CD4-positive, alpha-beta T cell treated with Interleukin-6 for 4 hours (primary cell): ENCODE measurements at regions not wholly inside any gene's neighbourhood (a gene's known extent, or its start where the extent isn't known, plus 50 kb on each side); places are given as distances from the start of the nearest gene placed in this dataset.

ENCODE experiments used
- DNase-seq: peaks from one replicate; pipeline ENCODE4 v3.0.0-alpha.2; 2020; ENCODE audit warnings: mixed read lengths

DNA sequence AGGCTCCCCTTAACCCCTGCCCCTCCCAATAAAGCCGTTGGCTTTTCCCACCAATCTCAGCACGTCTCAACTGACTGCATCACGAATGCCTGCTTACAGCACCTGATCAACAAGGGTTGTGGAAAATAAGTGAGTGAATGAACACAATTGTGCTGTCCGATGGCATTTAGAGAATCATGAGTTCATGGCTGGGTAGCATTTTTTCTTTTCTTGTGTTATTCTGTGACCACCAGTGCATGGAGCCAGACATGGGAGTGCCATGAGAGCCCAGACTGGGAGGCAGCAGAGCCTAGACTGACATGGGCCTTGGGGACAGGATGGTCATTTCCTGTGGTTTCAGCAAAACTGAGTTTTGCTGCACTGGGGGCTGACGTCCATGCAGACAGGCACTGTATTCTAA lies 254.1 kb upstream of the IGFBP3 start:
- no peak for DNase-seq

DNA sequence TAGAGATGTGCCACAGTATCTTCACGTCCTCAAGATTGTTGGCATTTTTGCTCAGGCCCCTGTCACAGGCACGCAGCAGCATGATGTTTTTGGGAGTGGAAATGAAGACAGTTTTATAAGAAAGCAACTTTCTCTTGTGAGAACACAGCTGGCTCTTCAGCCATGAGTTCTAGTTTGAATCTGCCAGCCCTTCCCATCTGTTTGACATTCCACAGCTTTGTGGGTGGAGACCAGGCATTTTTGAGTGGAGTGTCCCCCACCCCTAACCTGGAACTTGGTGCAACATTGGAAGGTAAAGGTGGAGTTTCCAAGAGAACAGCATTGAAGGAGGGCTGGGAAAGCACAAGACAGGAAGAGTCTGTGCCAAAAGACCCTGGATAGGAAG lies 253.1 kb upstream of the IGFBP3 start:
- no peak for DNase-seq

DNA sequence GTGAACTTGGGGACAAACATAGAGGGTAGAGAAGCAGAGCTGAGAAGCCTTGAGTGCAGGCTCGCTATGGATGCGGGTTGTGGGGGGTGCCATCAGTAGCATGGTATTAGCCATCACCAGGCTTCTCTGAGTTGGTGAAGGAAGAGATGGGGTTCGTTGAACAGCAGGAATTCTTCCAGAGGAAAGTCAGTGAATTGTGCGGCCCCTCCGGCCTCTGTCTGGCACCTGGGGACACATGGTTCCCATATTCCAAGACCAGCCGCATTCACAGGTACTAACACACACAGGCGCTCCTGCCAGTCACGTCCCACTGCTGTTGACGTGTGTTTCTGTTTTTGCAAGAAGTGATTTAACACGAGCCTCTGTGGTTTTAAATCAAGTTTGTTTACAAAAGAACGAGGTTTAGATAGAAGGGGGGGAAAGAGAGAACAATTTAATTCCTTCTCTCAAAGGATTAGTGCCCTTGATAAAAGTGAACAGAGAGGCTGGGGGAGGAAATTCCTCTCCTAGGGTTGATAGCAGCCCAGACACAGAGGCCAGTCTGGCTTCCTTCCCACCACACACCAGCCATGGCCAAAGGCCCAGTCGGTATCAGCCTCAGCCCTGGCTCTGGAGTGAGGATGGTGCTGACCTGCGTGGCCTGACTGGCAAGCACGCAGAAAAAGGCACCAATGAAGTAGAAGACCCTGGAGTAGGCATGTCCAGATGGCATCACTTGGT lies 252.6 kb upstream of the IGFBP3 start:
- DNase-seq, result no peak

DNA sequence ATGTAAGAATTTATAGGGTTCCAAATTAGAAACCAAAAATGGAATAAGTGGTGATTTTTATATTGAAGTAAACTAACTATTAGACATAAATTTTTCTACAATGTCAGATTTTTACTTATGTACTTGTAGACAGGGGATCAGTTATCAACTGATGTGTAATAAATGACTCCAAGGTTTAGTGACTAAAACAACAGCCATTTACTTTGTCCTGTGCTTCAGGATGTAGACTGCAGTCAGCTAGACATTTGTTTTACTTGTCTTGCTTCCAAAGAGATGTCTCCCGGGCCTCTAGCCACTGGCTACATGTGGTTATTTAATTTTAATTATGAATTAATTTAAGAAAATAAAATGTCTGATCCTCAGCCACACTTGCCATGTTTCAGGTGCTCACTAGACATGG lies 249.7 kb upstream of the IGFBP3 start:
- DNase-seq, result no peak

DNA sequence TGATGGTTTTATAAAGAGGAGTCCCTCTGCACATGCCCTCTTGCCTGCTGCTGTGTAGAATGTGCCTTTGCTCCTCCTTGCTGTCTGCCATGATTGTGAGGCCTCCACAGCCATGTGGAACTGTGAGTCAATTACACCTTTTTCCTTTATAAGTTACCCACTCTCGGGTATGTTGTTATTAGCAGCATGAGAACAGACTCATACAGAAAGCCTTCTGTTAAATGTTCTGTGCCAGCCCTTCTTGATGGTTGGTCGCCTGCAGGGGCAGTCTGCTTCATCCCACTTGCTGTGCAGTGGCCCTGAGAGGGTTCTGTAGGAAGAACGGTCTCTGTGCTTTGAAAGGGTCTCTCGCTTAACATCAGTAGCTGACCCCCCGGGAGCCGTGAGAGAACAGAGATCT lies 248.9 kb upstream of the IGFBP3 start:
- no peak for DNase-seq

DNA sequence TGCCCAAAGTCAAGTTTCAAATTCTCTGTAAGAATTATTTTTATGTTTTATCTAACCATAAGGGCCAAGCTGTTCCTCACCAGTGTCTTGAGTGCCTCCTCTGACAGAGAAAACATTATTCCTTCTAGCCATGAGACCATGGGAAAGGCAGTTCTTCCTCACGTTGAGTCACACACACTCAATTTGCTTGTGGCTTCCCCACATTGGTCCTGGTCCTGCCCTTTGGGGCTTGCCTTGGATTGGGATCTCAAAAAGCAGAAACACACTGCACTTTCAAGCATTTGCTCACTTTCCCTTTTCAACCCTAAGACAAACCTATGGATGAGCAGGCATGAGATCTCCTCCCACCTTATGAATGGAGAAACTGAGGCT lies 248.3 kb upstream of the IGFBP3 start:
- no peak for DNase-seq

DNA sequence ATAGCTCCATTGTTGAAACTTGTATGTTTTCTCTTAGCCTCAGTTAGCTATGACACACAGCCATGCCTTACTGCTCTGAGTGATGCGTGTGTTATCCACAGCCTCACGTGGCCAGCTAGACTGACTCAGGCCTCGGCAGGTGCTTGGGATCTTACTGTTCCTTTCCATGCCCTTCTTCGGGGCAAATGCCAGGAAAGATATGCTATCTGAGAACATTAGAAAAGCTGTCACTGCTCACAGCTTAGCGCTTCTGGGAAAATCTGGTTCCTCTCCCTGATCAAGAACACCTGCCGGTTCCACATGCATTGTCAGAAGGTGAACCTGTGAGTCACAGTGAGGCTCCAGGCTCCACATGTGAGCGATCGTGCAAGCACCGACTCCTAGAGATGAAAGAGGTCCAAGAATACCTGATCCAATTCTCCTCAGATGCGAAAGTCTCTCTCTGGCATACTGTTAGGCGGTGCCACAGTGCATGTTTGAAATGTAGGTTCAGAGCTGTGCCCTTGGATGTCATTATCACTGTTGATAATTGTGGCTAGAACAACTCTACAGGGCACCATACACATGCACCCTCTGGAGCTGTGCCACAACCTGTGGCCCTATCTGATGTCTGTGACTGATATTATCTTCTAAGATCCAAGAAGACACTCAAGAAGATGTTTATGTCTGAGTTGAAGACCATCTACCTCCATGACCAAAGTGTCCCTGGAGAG lies 247.8 kb upstream of the IGFBP3 start:
- DNase-seq, result no peak

DNA sequence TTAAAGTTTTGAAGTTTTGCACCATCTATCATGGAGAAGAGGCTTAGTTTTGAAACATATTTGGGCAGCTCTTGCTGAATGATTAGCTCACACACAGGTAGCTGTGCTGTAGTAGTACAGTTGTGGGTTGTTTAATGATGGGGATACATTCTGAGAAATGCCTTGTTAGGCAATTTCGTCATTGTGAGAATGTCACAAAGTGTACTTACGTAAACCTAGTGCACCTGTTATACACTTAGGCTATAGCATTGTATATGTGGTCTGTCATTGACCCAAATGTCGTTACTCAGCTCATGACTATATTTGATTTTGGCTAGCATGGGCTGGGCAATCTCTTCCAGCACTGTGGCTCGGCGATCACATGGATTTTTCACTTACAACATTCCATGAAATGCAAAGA lies 247.2 kb upstream of the IGFBP3 start:
- DNase-seq, result no peak

DNA sequence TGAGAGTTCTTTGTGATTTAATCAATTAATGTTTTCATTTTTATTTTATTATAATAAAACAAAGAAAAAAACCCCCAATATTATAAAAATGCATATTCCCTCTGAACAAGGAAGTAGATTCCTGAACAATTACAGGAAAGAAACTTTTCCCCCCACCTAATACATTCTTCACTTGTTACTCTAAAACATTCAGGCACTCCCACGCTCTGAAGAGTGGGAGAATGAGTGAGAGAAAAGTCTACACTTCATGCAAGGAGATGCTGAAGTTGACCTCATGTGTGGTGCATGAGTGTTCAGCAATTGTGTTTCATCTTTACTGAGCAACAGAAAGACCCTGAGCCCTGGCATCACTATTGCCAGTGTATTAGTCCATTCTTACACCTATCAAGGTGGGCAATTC lies 244.2 kb upstream of the IGFBP3 start:
- DNase-seq, result no peak

DNA sequence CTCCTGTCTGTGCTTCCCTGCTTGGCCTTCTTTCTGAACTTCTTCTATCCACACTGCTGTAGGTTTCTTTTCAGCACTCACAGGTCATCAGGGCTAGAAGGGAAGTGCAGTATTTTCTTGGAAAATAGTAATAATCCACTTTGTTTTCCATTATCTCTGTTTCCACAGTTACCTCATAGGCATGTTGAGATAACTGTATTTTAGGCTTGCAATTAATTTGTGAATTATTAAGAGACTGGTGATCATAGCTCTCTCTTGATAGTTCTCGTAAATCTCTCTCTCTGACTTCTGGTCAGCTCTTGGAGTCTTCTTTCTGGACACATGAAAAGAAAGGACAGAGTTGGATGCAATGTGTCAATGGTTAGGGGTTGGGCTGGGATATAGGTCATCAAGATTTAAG lies 243.6 kb upstream of the IGFBP3 start:
- no peak for DNase-seq

DNA sequence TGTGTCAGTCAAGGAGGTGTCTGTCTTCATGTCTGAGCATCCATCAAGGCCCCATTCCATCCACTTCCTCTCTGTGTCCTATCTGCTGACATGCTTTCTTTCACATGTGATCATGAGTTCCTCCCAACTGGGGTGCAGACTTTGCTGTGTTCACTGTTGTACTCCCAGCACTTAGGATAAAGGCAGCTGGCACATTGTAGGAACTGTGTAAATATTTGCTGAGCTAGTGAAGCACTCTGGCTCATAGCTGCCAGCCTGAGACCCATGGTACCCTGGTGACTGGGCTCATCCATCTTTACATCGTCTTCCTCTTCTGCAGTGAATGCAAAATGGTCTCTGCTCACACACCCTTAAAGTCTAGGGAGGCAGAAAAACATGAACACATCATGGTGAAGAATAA lies 242.2 kb upstream of the IGFBP3 start:
- no peak for DNase-seq

DNA sequence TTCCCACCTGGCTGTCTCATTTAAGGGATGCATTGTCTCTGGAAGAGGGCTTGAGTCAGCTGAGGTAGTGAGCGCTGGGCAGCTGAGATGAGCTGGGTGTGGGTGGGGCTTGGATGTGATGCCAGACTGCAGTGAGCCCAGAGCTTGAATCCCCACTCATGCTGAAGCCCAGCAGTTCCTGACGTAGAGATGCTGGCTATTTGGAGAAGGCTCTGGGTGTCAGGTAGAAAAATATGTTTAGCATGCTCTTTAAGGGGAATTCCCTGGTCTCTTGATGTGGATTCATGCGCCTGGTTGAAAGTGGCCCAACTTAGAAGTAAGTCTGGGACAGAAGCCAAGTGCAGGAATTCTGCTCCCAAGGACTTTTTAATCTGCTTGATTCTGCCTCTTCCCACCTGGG lies 241.5 kb upstream of the IGFBP3 start:
- DNase-seq, result no peak

DNA sequence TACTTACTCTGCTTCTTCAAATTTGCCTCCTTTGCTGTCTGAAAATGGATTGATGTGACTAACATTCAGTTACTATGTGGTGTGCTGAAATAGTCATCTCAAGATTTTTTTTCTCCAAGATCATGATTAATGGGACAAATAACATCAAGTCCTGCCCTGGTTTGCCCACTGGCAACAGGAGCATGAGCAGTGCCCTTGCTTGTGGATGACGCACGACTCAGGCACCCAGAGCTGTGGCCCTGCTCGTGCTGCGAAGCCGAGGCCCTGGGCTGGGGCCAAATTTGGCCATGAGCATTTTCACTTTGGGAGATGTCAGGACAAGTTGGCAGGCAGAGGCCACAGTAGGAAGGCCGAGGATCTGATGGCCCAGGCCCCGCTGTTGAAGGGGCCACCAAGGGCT lies 239.8 kb upstream of the IGFBP3 start:
- no peak for DNase-seq

DNA sequence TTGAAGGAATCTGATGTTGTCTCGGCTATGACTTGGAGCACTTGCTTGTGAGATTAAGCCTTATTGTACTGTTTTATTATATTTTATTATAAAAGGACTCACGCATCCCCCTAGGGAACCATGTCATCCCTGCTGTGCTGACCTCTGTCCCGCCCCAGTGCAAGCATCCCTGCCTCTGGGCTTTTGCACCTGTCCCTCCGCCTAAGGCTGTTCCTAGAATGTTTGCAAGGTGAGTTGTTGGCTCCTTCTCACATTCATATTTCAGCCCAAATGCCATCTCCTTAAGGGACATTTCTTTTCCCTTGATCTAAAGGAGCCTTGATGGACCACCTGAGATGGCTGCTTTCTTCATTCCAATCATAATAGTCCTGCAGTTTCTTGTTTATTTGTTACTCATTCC lies 236.9 kb upstream of the IGFBP3 start:
- no peak for DNase-seq

DNA sequence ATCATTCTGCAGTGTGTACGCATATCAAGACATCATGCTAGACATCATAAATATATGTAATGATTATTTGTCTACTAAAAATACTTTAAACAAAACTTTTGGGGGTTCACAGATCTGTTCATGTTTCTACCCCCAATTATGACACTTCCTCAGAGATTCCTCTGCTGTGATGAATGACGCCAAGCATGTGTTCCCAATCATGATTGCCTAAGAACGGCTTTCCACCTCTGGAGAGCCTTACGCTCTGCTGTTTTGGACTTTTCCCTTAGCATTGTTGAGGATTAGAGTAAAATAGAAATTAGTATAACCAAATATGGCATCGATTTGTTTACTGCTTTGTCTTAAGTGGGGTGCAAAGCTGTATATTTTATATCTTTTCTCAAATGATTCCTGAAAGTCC lies 236.3 kb upstream of the IGFBP3 start:
- DNase-seq, result no peak

DNA sequence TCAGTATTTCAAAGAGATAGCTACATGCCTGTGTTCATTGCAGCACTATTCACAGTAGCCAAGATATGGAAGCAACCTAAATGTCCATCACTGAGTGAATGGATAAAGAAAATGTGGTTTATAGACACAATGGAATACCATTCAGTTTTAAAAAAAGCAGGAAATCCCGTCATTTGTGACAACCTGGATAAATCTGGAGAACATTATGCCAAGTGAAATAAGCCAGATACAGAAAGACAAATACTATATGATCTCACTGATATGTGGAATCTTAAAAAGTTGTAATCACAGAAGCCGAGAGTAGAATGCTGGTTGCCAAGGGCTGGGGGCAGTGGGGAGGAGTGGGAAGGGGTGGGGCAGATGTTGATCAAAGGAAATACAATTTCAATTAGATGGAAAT lies 235.8 kb upstream of the IGFBP3 start:
- DNase-seq, result no peak

DNA sequence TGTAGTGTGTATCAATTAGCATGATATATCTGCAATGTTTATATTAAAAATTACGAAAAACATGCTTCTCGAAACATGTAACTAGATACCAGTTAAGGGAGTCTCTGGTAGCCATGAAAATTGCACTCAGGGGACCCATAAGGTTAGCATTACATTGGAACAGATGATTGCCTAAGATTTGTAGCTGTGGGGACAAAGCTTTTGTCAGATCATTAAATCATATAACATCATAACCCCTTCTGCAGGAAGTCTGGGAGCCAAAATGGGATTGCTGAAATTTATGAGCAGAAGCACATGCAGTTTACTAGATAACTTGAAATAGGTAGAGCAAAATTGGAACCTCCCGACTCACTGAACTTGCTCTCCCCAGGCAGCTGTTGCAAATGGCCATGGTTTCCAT lies 235.0 kb upstream of the IGFBP3 start:
- no peak for DNase-seq

DNA sequence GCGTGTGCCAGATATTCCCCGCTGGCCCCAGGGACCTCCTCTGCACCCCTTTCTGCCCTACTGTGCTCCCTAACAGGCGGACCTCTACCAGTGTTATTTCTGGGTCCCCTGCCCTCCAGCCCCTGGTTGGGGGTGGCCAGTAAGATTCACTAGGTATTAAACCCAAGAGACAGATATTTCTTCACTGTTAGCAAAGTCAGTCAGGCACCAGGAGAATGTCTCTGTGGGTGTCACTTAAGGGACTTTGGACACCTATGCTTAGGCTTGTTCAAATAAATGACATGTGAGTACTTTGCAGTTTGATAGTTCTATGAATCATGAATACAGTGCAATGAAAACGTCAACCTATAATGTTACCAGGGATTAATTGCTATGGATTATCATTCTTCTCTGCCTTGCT lies 234.3 kb upstream of the IGFBP3 start:
- no peak for DNase-seq

DNA sequence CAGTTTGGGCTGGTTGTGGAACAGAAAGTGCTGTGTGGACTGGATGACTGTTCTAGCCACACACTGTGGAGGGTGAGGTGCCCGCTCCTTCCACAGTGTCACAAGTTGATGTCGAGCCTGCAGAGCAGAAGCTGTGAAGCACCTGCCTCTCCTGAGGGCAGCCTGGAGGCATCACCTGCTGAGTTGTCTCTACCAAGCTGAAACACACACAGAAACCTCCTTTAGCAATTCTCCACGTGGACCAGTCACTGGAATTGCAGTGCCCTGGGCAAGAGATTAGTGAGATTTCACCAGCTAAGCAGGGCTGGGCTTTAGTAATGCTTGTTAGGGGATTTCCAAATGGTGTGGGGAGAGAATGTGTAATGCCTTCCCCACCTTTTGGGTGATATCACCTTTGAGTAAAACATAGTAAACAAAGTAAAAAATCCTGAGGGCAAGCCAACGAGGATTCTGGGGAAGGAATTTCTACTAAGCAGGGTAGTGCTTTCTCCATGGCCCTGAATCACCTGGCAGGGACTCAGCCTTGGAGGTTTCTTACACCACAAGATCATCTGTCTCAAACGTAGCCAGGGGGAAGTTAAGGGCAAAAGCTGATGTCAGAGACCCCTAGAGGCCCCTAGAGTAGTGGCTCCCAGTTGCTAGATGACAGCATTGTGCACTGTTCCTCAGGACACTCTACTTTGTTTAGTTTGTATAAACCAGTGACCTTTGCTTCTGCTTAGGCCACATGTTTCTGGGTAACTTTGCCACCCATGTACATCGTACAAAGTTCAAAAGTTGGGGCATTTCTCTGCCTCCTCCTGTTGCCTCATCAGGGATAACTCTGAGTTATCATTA lies 233.1 kb upstream of the IGFBP3 start:
- DNase-seq, result no peak

DNA sequence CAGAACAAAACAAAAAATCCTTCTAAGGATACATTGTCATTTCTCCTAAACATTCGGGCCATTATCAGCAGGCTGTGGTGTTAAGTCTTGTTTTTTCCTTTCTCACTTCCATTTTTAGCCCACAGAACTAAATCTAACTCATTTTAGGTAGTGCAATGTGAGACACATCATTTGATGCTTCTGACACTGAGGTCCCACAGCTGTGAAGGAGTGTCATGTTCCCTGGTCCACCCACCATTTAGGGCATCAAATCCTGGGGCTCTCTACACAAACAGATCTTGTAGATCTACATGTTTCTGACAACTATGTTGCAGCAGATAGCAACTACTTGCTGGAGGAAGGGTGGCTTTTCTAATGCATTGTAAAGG lies 232.5 kb upstream of the IGFBP3 start:
- DNase-seq, result no peak

DNA sequence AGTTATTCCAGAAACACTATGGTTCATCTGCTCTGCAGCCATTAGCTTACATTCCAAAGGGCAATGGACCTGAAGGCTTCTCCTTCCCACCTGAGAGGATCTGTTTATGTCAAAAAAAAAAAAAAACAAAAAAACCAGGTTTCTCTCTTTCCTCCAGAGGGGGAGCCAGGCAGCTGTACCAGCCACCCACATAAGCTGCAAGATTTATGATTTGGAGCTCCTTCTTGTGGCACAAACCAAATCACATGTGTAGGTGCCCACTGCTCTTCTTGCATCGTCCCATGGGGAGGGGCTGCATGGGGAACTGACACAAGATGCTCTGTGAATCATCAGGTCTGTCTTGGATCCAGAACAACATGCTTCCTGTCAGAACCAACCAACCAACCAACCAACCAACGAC lies 231.6 kb upstream of the IGFBP3 start:
- DNase-seq, result no peak

DNA sequence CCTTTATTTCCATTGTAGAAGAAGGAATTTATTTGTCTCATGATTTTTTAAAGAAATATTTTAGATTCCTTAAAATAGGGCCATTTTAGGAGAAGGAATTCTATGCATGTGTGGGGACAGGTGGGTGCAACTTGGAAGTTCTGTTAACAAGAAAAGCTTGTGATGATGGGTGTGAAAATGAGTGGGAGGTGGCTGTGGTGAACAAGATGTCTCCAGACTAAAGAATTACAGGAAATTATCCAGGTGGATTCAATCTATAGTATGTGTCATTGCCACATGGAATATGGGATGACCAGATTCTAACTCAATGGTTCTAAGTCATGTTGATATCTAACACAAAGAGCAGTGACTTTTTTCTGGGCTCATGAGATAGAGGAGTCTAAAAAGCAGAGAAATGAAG lies 229.6 kb upstream of the IGFBP3 start:
- no peak for DNase-seq

DNA sequence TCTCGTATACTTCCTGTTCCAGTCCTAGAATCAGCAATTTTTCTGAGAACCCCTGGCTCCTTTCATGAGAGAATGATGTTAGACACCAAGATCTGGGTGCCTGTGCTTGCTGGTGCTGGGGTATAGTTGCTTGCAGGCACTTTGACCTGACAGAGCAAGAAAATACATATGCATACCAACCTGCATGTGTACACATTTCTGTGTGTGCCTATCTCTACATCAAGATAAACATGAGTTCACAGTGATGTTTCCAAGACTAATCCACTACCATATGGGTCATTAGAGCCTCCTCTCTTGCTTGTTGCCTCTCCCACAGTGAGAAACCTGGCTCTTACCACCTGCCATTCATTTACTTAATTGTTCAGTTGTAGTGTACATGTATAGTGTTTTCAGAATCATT lies 229.1 kb upstream of the IGFBP3 start:
- no peak for DNase-seq

DNA sequence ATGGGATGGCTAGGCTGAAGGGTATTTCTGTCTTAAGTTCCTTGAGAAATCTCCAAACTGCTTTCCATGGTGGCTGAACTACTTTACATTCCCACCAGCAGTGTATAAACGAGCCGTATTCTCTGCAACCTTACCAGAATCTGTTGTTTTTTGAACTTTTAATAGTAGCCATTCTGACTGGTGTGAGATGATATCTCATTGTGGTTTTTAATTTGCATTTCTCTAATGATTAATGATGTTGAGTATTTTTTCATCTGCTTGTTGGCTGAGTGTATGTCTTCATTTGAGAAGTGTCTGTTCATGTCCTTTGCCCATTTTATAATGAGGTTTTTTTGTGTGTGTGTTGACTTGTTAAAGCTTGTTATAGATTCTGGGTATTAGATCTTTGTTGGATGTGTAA lies 226.8 kb upstream of the IGFBP3 start:
- DNase-seq, result no peak
